Fibroblast of villous mesenchyme (primary cell): ENCODE measurements at regions not wholly inside any gene's neighbourhood (a gene's known extent, or its start where the extent isn't known, plus 50 kb on each side); places are given as distances from the start of the nearest gene placed in this dataset.

Experiments used
- DNase-seq: peaks from one replicate; pipeline ENCODE4 v3.0.0-alpha.2; 2010; ENCODE audit warnings: low read depth
- H3K4me3 ChIP-seq: 2 replicates; pipeline ENCODE4 v1.5.1; 2011; ENCODE audit warnings: low read depth, mild to moderate bottlenecking, low read length
- CTCF ChIP-seq: IDR thresholded peaks from 2 replicates; pipeline ENCODE4 v1.5.1; 2012; ENCODE audit warnings: low read depth, mild to moderate bottlenecking, low read length; ENCODE audit not compliant: insufficient read depth

- DNase-seq, result no peak
- H3K4me3 ChIP-seq, result no peak overlapping the region
- TF ChIP-seq CTCF, result no peak
Observed at GRCh38 chr19:29475469-29475868, 50.3 kb upstream of the VSTM2B start.
